ENCODE measurements at regions not wholly inside any gene's neighbourhood (a gene's known extent, or its start where the extent isn't known, plus 50 kb on each side); places are given as distances from the start of the nearest gene placed in this dataset.

- no peak for DNase-seq (ENCODE audit: extremely low spot score)
- ChIA-PET CTCF (no interaction called here), POLR2A (no interaction called here)
- TF ChIP-seq HDGF (IDR thresholded peaks at IDR 0.05; ENCODE audit: borderline replicate concordance): no peak
- TF ChIP-seq TARDBP (IDR thresholded peaks at IDR 0.05): no peak
- no peak for TF ChIP-seq NFRKB (IDR thresholded peaks at IDR 0.05)
Observed at GRCh38 chr4:67019686-67020437, 525.4 kb downstream of the CENPC start.

- TF ChIP-seq FOXM1 (IDR thresholded peaks at IDR 0.05; ENCODE audit: borderline replicate concordance): no peak
- TF ChIP-seq BHLHE40 (IDR thresholded peaks at IDR 0.05; ENCODE audit: borderline replicate concordance): no peak
- no peak for TF ChIP-seq L3MBTL2 (conservative IDR thresholded peaks at IDR 0.05)
- TF ChIP-seq SUZ12 (IDR thresholded peaks at IDR 0.05): no peak
- no peak for TF ChIP-seq HDGF (IDR thresholded peaks at IDR 0.05; ENCODE audit: borderline replicate concordance)
- no peak for TF ChIP-seq FOXA1 (IDR thresholded peaks at IDR 0.05)
- no peak for TF ChIP-seq PKNOX1 (IDR thresholded peaks at IDR 0.05)
- TF ChIP-seq TARDBP (IDR thresholded peaks at IDR 0.05): no peak
- TF ChIP-seq CTBP1 (IDR thresholded peaks at IDR 0.05; ENCODE audit: borderline replicate concordance): no peak
- TF ChIP-seq FOXK2 (IDR thresholded peaks at IDR 0.05): no peak
- TF ChIP-seq NFRKB (IDR thresholded peaks at IDR 0.05): no peak
- TF ChIP-seq ARNT (IDR thresholded peaks at IDR 0.05): no peak
- no peak for TF ChIP-seq SP1 (IDR thresholded peaks at IDR 0.05)
- no peak for TF ChIP-seq LEF1 (IDR thresholded peaks at IDR 0.05; ENCODE audit: borderline replicate concordance)
- TF ChIP-seq ELF4 (IDR thresholded peaks at IDR 0.05): no peak
- TF ChIP-seq ZNF384 (IDR thresholded peaks at IDR 0.05): no peak
- ChIA-PET POLR2A (no interaction called here), CTCF (no interaction called here)
- no peak for DNase-seq (ENCODE audit: extremely low spot score)
Observed at GRCh38 chr4:67014592-67014991, 530.7 kb downstream of the CENPC start.

- POLR2A ChIA-PET: no interaction called here
- TF ChIP-seq HDGF (IDR thresholded peaks at IDR 0.05; ENCODE audit: borderline replicate concordance) (no peak), SUZ12 (IDR thresholded peaks at IDR 0.05) (no peak), FOXM1 (IDR thresholded peaks at IDR 0.05; ENCODE audit: borderline replicate concordance) (no peak), ELF4 (IDR thresholded peaks at IDR 0.05) (no peak), ZNF384 (IDR thresholded peaks at IDR 0.05) (no peak), L3MBTL2 (conservative IDR thresholded peaks at IDR 0.05) (no peak), NFRKB (IDR thresholded peaks at IDR 0.05) (no peak), PKNOX1 (IDR thresholded peaks at IDR 0.05) (no peak), CTBP1 (IDR thresholded peaks at IDR 0.05; ENCODE audit: borderline replicate concordance) (no peak), BHLHE40 (IDR thresholded peaks at IDR 0.05; ENCODE audit: borderline replicate concordance) (no peak), SP1 (IDR thresholded peaks at IDR 0.05) (no peak), ARNT (IDR thresholded peaks at IDR 0.05) (no peak), TARDBP (IDR thresholded peaks at IDR 0.05) (no peak), LEF1 (IDR thresholded peaks at IDR 0.05; ENCODE audit: borderline replicate concordance) (no peak), FOXA1 (IDR thresholded peaks at IDR 0.05) (no peak), FOXK2 (IDR thresholded peaks at IDR 0.05) (no peak)
- CTCF ChIA-PET: no interaction called here
- DNase-seq (ENCODE audit: extremely low spot score): no peak
Observed at GRCh38 chr4:67006791-67007190, 538.5 kb downstream of the CENPC start.

GRCh38 chr4:66991521-66991920 is 553.8 kb downstream of the CENPC start:
- DNase-seq (ENCODE audit: extremely low spot score): no peak
- POLR2A ChIA-PET: no interaction called here
- CTCF ChIA-PET: no interaction called here
- TF ChIP-seq ARNT (IDR thresholded peaks at IDR 0.05) (no peak), BHLHE40 (IDR thresholded peaks at IDR 0.05; ENCODE audit: borderline replicate concordance) (no peak), FOXA1 (IDR thresholded peaks at IDR 0.05) (no peak), LEF1 (IDR thresholded peaks at IDR 0.05; ENCODE audit: borderline replicate concordance) (no peak), FOXK2 (IDR thresholded peaks at IDR 0.05) (no peak), SUZ12 (IDR thresholded peaks at IDR 0.05) (no peak), L3MBTL2 (conservative IDR thresholded peaks at IDR 0.05) (no peak), ELF4 (IDR thresholded peaks at IDR 0.05) (no peak), FOXM1 (IDR thresholded peaks at IDR 0.05; ENCODE audit: borderline replicate concordance) (no peak)

- DNase-seq (ENCODE audit: extremely low spot score): no peak
- POLR2A ChIA-PET: no interaction called here
- TF ChIP-seq ELF4 (IDR thresholded peaks at IDR 0.05): no peak
- TF ChIP-seq TARDBP (IDR thresholded peaks at IDR 0.05): no peak
- no peak for TF ChIP-seq FOXM1 (IDR thresholded peaks at IDR 0.05; ENCODE audit: borderline replicate concordance)
- no peak for TF ChIP-seq ZNF384 (IDR thresholded peaks at IDR 0.05)
- TF ChIP-seq HDGF (IDR thresholded peaks at IDR 0.05; ENCODE audit: borderline replicate concordance): no peak
- TF ChIP-seq CTBP1 (IDR thresholded peaks at IDR 0.05; ENCODE audit: borderline replicate concordance): no peak
- TF ChIP-seq L3MBTL2 (conservative IDR thresholded peaks at IDR 0.05): no peak
- CTCF ChIA-PET: no interaction called here
Observed at GRCh38 chr4:66974665-66975064, 570.6 kb downstream of the CENPC start.

- no peak for DNase-seq (ENCODE audit: extremely low spot score)
- TF ChIP-seq ARNT (IDR thresholded peaks at IDR 0.05): no peak
- TF ChIP-seq BHLHE40 (IDR thresholded peaks at IDR 0.05; ENCODE audit: borderline replicate concordance): no peak
- TF ChIP-seq ELF4 (IDR thresholded peaks at IDR 0.05): no peak
- no peak for TF ChIP-seq SP1 (IDR thresholded peaks at IDR 0.05)
- TF ChIP-seq LEF1 (IDR thresholded peaks at IDR 0.05; ENCODE audit: borderline replicate concordance): no peak
- no peak for TF ChIP-seq FOXM1 (IDR thresholded peaks at IDR 0.05; ENCODE audit: borderline replicate concordance)
- ChIA-PET CTCF (no interaction called here), POLR2A (no interaction called here)
Observed at GRCh38 chr4:66972087-66972486, 573.2 kb downstream of the CENPC start.

- TF ChIP-seq LEF1 (IDR thresholded peaks at IDR 0.05; ENCODE audit: borderline replicate concordance) (no peak), CTBP1 (IDR thresholded peaks at IDR 0.05; ENCODE audit: borderline replicate concordance) (no peak), SUZ12 (IDR thresholded peaks at IDR 0.05) (no peak), TARDBP (IDR thresholded peaks at IDR 0.05) (no peak), ELF4 (IDR thresholded peaks at IDR 0.05) (no peak), ZNF384 (IDR thresholded peaks at IDR 0.05) (no peak), FOXM1 (IDR thresholded peaks at IDR 0.05; ENCODE audit: borderline replicate concordance) (no peak), FOXK2 (IDR thresholded peaks at IDR 0.05) (no peak), PKNOX1 (IDR thresholded peaks at IDR 0.05) (no peak), BHLHE40 (IDR thresholded peaks at IDR 0.05; ENCODE audit: borderline replicate concordance) (no peak)
- DNase-seq (ENCODE audit: extremely low spot score): no peak
- ChIA-PET CTCF (no interaction called here), POLR2A (no interaction called here)
Observed at GRCh38 chr4:66964467-66964866, 580.8 kb downstream of the CENPC start.
